GM13977 (cell line): ENCODE measurements at regions not wholly inside any gene's neighbourhood (a gene's known extent, or its start where the extent isn't known, plus 50 kb on each side); places are given as distances from the start of the nearest gene placed in this dataset.

ENCODE experiments used
- DNase-seq: peaks from one replicate; pipeline ENCODE4 v3.0.0; 2012; ENCODE audit warnings: low spot score
- CTCF ChIP-seq: IDR thresholded peaks from 2 replicates; pipeline ENCODE4 v1.5.1; 2012; ENCODE audit warnings: mild to moderate bottlenecking, control low read depth; ENCODE audit not compliant: insufficient read depth; ENCODE audit errors: extremely low read depth, missing control alignments
- in situ Hi-C: fragments of 300-500 bp; cut with MboI; formaldehyde crosslinking; loops from one replicate; pipeline ENCODE4 v1.12.0; 2022; ENCODE audit warnings: low sequenced_read_pairs, low pct_unique_long_range_greater_than_20kb, mixed read lengths, inconsistent platforms; ENCODE audit not compliant: unreplicated experiment

DNA sequence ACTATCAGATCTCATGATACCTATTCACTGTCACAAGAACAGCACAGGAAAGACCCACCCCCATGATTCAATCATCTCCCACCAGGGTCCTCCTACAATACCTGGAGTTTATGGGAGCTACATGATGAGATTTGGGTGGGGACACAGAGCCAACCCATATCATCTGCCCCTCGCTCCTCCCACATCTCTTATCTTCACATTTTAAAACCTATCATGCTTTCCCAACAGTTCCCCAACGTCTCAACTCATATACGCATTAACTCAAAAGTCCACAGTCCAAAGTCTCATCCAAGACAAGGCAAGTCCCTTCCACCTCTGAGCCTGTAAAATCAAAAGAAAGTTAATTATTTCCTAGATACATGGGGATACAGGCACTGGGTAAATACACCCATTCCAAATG, 1185.2 kb downstream of the PCDH7 start:
- TF ChIP-seq CTCF = no peak
- DNase-seq = no peak
- in situ Hi-C loops = no loop called here

DNA sequence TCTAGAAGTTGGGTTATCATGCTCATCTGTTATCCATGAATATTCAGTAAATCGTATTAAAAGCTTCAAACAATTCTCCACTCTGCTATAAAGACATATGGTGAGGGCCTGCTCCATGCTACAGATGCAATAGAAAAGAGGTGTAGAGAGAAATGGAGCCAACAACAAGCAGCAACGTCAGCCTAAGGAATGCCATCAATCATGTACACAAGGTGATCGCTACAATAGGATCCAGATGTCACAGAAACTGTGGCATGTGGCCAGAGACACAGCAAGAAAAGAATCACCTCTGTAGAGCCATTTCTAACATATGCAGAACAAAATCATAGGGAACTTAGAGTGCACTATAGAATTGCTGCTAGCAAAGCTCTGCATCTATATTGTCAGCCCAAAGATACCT, 1188.1 kb downstream of the PCDH7 start:
- in situ Hi-C loops = no loop called here
- DNase-seq = no peak
- TF ChIP-seq CTCF = no peak

DNA sequence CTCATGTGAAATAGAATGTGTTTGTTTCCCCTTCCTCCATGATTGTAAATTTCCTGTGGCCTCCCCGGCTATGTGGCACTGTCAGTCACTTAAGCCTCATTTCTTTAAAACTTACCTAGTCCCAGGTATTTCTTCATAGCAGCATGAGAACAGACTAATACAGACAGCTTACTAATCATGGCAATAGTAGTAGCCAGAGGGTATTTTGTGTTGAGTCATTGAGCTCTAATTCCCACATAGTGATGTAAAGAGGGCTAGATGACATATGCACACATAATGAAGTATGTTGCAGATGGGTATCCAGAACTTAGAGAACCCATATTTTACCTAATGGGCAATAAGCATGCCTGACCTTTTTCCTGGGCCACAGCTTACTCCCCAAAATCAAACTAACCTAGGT, 1197.2 kb downstream of the PCDH7 start:
- in situ Hi-C loops = no loop called here
- TF ChIP-seq CTCF = no peak
- DNase-seq = no peak

DNA sequence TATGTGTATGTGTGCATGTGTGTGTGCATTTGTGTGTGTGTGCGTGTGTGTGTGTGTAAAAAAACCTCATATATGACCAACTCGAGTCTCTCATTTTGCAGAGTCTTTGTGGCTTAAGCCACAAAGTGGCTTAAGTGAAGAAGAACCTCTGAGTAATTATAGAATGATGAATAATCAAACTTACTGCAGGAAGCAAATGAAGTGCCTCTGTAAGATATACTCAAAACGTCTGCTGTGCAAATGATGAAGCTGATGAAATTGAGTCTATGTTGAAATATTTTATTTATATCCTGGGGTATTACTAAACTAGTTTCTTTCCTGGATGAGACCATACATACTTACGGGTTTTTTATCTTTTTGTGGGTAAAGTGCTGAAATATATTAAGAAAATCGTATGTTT, 1198.7 kb downstream of the PCDH7 start:
- TF ChIP-seq CTCF = no peak
- in situ Hi-C loops = no loop called here
- no peak for DNase-seq

DNA sequence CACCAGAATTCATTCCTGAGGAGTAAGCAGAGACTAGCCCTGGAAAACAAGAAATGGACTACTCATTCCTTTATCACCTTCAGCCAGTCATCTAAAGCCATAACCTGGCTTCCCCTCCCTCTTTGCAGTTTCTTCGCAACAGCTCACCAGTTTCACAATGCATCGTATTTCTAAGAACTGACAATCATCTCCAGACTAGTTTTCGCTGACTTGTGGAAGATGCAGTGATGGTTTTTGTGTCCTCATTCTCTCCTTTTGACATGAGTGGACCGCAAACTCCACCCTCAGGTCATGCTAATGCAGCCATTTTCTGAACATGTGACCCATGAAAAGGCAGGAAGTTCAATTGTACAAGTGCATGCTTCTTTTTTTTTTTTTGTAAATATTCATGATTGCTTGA, 1203.5 kb downstream of the PCDH7 start:
- in situ Hi-C loops = no loop called here
- no peak for DNase-seq

GRCh38 chr4:31929676-31930345, 1209.6 kb downstream of the PCDH7 start:
- TF ChIP-seq CTCF = no peak
- DNase-seq = no peak
- in situ Hi-C loops = no loop called here

More for the DNA sequence above, 1203.5 kb downstream of the PCDH7 start:
- TF ChIP-seq CTCF = no peak
